Raji (cell line): ENCODE measurements at regions not wholly inside any gene's neighbourhood (a gene's known extent, or its start where the extent isn't known, plus 50 kb on each side); places are given as distances from the start of the nearest gene placed in this dataset.

Experiments
- POLR2A ChIP-seq: IDR thresholded peaks from 2 replicates; pipeline ENCODE4 v1.6.1; 2011; ENCODE audit warnings: low read depth, low read length, control low read depth; ENCODE audit not compliant: insufficient read depth

DNA sequence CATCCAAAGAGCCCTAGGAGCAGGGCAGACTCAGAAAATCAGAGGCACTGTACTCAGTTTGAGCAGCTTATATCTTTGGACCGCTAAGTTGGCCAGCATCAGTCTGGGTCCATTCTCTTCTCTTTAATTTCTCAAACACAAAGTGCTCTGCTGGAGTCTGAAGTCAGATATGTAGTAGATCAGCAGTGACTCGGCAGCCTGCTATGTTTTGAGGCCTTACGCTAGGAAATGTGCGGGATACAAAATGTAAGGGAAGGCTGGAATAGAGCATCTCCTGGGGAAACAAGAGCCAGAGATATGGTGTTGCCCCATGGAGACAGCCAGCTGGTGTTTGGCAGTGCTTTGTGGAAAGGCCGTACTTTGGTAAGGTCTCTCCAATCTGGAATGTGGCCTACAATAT, 60.6 kb upstream of the VKORC1L1 start:
- no peak for TF ChIP-seq POLR2A

DNA sequence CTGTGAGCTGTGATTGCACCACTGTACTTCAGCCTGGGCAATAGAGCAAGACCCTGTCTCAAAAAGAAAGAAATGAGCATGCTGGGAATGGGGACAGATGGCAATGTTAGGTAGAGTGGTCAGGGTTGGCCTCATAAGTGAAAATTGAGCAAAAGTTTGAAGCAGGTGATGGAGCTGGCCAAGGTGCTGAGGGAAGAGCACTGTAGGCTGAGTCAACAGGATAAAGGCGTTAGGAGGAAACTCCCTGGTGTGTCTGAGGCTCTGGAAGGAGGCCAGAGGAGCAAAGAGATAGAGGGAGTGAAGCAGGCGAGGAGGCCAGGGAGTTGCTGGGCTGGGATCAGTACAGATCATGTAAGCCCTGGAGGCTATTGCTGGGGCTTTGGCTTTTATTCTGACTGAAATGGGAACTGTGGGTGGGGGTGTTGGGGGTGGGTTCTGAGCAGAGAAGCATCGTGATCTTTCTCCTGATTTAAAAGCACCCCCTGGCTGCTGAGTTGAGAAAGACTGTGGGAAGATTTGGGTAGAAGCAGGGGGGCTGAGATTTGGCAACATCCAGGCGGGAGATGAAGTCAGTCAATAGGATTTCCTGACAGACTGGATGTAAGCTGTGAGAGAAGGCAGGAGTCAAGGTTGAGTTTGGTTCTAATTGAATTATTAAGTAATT, 52.5 kb upstream of the VKORC1L1 start:
- no peak for TF ChIP-seq POLR2A
